Naive B cell (primary cell): ENCODE measurements at regions not wholly inside any gene's neighbourhood (a gene's known extent, or its start where the extent isn't known, plus 50 kb on each side); places are given as distances from the start of the nearest gene placed in this dataset.

ENCODE experiments used
- ATAC-seq, 2 donors: fragments of 150-1000 bp; cut with Tn5 transposase; 2 replicates each; pipeline ENCODE4 v1.10.0; 2021; ENCODE audit warnings: low read depth in 2 of 2, mild to moderate bottlenecking in 2 of 2, moderate library complexity in 2 of 2
- DNase-seq: peaks from one replicate; pipeline ENCODE4 v3.0.0; 2022
- H3K27ac Mint-ChIP-seq, 6 donors: one replicate each; pipeline ENCODE4 v1.8.0; 2020 to 2022; ENCODE audit warnings: mild to moderate bottlenecking in 6 of 6, mixed read lengths in 6 of 6, moderate library complexity in 5 of 6, inconsistent platforms in 2 of 6
- H3K27me3 Mint-ChIP-seq, 3 donors: one replicate each; pipeline ENCODE4 v1.8.0; 2021 to 2022; ENCODE audit warnings: mixed read lengths in 3 of 3, mild to moderate bottlenecking in 1 of 3
- H3K36me3 Mint-ChIP-seq, 2 donors: one replicate each; pipeline ENCODE4 v1.8.0; 2020 to 2022; ENCODE audit warnings: mixed read lengths in 2 of 2, inconsistent platforms in 1 of 2, mild to moderate bottlenecking in 1 of 2
- H3K4me1 Mint-ChIP-seq, 3 donors: one replicate each; pipeline ENCODE4 v1.8.0; 2020 to 2022; ENCODE audit warnings: mixed read lengths in 3 of 3, inconsistent platforms in 1 of 3, mild to moderate bottlenecking in 1 of 3, moderate library complexity in 1 of 3
- H3K4me3 Mint-ChIP-seq, 8 donors: one replicate each; pipeline ENCODE4 v1.8.0; 2020 to 2022; ENCODE audit warnings: mild to moderate bottlenecking in 8 of 8, mixed read lengths in 8 of 8, moderate library complexity in 8 of 8, inconsistent platforms in 2 of 8
- H3K9me3 Mint-ChIP-seq, 7 donors: one replicate each; pipeline ENCODE4 v1.8.0; 2020 to 2022; ENCODE audit warnings: mixed read lengths in 7 of 7, mild to moderate bottlenecking in 5 of 7, inconsistent platforms in 2 of 7, moderate library complexity in 1 of 7

DNA sequence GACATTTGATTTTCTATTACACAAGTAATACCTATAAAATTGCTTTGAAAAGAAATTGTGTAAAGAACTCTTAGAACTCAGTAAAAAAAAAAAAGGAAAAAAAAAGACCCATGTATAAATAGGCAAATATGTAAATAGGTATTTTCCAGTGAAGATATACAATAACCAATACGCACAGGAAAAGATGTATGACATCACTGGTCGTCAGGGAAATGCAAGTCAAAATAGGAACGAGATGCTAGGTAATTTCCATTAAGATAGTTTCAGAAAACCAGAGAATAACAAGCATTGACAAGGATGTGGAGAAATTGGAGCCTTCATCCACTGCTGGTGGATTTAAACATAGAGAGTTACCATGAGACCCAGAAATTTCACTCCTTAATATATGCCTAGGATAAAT lies 708.8 kb downstream of the MTRR start:
- H3K27ac Mint-ChIP-seq = peak overlapping the region in 4 of 6 donors; percentile 41 to 95 (median 84)
- no peaks in the 10 kb centered on the region for H3K36me3 Mint-ChIP-seq
- peaks cover 4 to 10% (median 10%) of the 10 kb centered on the region in 3 donors for H3K4me1 Mint-ChIP-seq
- peak; percentile 12 for DNase-seq
- H3K9me3 Mint-ChIP-seq = peaks cover 0 to 18% (median 5%) of the 10 kb centered on the region in 7 donors
- peak overlapping the region in 2 of 8 donors; percentile 12 to 75 for H3K4me3 Mint-ChIP-seq
- H3K27me3 Mint-ChIP-seq = no peaks in the 10 kb centered on the region
- ATAC-seq = peak; percentile 76 to 83

DNA sequence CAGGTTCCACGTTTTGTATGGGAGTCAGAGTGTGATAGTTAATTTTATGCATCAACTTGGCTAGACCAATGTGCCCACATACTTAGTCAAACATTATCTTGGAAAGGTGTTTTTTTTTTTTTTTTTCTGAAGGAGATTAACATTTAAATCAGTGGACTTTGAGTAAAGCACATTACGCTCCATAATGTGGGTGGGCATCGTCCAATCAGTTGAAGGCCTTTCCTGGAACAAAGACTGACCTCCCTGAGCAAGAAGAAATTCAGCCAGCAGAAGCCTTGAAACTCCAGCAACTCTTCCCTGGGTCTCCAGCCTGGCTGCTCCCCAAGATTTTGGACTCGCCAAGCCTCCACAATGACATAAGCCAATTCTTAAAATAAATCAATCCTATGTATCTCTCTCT lies 711.4 kb downstream of the MTRR start:
- H3K36me3 Mint-ChIP-seq = no peaks in the 10 kb centered on the region
- H3K9me3 Mint-ChIP-seq = peaks cover 0 to 18% (median 8%) of the 10 kb centered on the region in 7 donors
- peak overlapping the region in 2 of 6 donors; percentile 65 to 87 for H3K27ac Mint-ChIP-seq
- ATAC-seq (no peak), DNase-seq (no peak)
- H3K27me3 Mint-ChIP-seq = no peaks in the 10 kb centered on the region
- H3K4me1 Mint-ChIP-seq = peaks cover 4 to 10% (median 10%) of the 10 kb centered on the region in 3 donors
- H3K4me3 Mint-ChIP-seq = no peak overlapping the region

DNA sequence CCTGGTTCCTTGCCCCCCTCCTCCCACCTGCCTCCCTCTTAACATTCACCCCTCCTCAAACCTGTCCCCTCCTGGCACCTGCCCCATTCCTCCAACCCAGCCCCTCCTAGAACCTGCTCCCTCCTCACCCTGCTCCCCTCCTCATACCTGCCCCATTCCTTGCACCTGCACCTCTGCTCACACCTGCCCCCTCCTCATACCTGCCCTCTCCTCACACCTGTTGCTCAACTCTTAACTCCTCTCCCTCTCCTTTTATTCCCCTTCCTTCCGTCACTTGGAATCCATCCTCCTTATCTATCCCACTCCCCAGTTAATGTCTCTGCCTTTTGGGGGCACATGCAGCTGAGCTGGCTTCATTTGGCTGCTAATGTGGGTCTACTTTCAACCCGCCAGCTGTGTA lies 712.1 kb downstream of the MTRR start:
- no peaks in the 10 kb centered on the region for H3K36me3 Mint-ChIP-seq

DNA sequence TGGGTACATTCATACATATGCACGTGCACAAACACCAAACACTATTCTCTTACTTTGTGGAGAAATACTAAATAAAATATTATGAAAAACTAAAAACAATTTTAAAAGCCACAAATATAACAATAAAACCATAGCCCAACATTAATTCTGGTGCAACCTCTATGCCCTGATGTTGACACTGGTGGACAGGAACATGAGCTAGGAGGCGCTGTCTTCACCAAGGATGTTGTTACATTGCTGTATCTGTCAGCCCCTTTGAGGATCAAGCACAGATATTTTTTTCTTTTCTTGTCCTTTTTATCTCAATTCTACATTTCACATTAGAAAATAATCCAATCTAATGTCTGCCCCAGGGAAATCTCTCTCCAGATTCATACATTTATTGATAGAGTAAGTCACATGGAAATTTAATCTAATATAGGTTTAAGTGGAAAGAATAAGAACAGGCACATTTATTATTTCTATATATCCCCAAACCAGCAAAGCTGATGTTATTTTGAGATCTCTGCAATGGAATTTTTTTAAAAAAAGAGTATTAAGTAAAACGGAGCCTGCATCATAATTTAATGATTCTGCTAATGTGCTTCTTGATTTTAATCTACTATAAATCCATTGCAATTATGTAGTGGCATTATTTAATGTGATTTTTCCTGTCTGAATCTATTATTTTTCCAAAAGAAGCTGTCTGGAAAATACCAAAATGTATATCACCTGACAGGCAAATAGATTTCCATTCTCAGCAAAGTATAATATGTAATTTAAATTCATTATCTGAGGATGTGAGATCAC lies 716.5 kb downstream of the MTRR start:
- Mint-ChIP-seq H3K4me3 (no peak overlapping the region), H3K36me3 (no peaks in the 10 kb centered on the region)

More for the DNA sequence above, 712.1 kb downstream of the MTRR start:
- peak overlapping the region in 3 of 6 donors; percentile 23 to 65 (median 28) for H3K27ac Mint-ChIP-seq
- H3K4me1 Mint-ChIP-seq = peaks cover 4 to 10% (median 10%) of the 10 kb centered on the region in 3 donors
- ATAC-seq = no peak
- H3K27me3 Mint-ChIP-seq = no peaks in the 10 kb centered on the region
- no peak overlapping the region for H3K4me3 Mint-ChIP-seq
- DNase-seq = no peak
- H3K9me3 Mint-ChIP-seq = peaks cover 0 to 16% (median 5%) of the 10 kb centered on the region in 7 donors

DNA sequence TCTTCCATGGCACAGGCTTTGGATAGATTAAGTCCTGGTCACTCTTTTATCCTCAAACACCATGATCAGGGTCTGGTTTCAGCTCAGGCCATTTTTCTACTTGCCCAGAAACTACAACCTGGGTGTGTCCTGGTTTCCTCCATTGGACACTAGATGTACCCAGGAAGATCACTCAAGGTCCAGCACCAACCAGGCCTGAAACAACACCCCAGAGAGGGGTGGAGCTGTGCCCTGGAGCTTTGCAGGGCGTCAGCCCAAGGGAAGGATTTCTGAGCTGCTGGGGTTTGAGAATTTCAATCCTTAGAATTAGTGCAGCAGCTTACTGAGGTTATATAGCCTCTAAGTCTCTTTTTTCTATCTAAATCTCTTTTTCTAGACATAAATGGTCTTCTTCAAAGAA lies 722.0 kb downstream of the MTRR start:
- Mint-ChIP-seq H3K4me3 (no peak overlapping the region), H3K36me3 (no peaks in the 10 kb centered on the region), H3K4me1 (no peaks in the 10 kb centered on the region), H3K9me3 (peaks cover 0 to 6% (median 0%) of the 10 kb centered on the region in 7 donors), H3K27ac (no peak overlapping the region), H3K27me3 (no peaks in the 10 kb centered on the region)
- DNase-seq = no peak
- ATAC-seq = no peak

More for the DNA sequence above, 716.5 kb downstream of the MTRR start:
- ATAC-seq (no peak), DNase-seq (no peak)
- Mint-ChIP-seq H3K4me1 (no peaks in the 10 kb centered on the region), H3K27ac (no peak overlapping the region), H3K9me3 (peaks cover 0 to 14% (median 0%) of the 10 kb centered on the region in 7 donors), H3K27me3 (no peaks in the 10 kb centered on the region)

DNA sequence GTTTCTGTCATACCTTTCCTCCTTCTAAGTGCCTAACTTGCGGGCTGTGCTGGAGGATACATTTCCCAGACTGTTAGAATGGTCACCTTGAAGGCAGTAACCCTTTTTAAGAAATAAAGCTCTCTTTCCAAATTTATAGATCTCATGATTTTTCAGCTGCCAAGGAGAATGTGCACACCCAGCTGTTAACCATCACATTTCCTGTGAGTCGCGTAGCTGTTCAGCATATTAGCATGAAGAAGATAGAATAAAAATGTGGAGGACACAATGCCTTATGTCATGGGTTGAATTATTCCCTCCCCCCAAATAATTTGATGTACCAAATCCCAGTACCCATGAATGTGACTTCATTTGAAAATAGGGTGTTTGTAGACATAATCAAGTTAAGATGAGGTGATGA lies 729.4 kb downstream of the MTRR start:
- Mint-ChIP-seq H3K27ac (no peak overlapping the region), H3K4me1 (no peaks in the 10 kb centered on the region), H3K4me3 (no peak overlapping the region), H3K36me3 (no peaks in the 10 kb centered on the region), H3K9me3 (peaks cover 0 to 4% (median 0%) of the 10 kb centered on the region in 7 donors), H3K27me3 (no peaks in the 10 kb centered on the region)
- DNase-seq (no peak), ATAC-seq (no peak)

DNA sequence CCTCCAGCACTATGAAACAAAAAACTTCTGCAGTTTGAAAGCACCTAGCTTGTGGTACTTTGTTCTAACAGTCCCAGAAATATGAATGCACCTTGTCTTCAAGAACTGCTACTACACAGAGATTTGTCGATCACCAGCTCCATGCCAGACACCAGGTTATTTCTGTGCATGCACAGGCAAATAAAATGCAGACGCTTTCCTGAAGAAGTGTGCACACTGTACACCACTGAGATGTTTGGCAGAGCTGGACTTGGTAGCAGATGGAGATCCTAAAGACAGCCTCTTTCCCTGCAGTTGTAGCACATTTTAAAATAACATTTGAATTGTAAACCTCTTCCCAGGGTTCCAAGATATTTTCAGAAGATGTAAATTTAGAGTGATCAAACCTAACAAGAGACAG lies 730.0 kb downstream of the MTRR start:
- no peak overlapping the region for H3K4me3 Mint-ChIP-seq
- DNase-seq (no peak), ATAC-seq (no peak)
- H3K9me3 Mint-ChIP-seq = peaks cover 0 to 4% (median 0%) of the 10 kb centered on the region in 7 donors
- peak overlapping the region in 1 of 6 donors; percentile 59 for H3K27ac Mint-ChIP-seq
- H3K36me3 Mint-ChIP-seq = no peaks in the 10 kb centered on the region
- no peaks in the 10 kb centered on the region for H3K27me3 Mint-ChIP-seq
- H3K4me1 Mint-ChIP-seq = no peaks in the 10 kb centered on the region

DNA sequence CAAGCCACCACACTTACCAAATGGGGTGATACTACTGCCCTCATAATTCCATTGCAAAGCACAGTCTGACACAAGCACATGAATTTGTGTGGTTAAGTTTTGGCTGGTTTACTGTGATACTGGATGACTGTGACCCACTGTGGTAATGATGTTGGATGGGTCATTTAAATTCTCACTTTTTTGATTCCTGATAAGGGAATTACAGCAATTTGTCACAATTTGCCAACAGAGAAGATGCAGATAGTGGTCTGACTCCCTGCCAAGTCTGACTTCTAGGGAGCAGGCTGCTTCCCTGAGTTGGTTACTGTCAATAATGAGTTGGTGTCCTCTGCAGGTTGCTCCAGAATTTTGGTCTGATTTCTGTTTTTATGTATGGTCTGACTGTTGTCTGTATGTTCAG lies 731.9 kb downstream of the MTRR start:
- Mint-ChIP-seq H3K27ac (no peak overlapping the region), H3K9me3 (peaks cover 0 to 5% (median 0%) of the 10 kb centered on the region in 7 donors), H3K4me1 (no peaks in the 10 kb centered on the region), H3K4me3 (no peak overlapping the region), H3K36me3 (no peaks in the 10 kb centered on the region), H3K27me3 (no peaks in the 10 kb centered on the region)
- DNase-seq (no peak), ATAC-seq (no peak)

DNA sequence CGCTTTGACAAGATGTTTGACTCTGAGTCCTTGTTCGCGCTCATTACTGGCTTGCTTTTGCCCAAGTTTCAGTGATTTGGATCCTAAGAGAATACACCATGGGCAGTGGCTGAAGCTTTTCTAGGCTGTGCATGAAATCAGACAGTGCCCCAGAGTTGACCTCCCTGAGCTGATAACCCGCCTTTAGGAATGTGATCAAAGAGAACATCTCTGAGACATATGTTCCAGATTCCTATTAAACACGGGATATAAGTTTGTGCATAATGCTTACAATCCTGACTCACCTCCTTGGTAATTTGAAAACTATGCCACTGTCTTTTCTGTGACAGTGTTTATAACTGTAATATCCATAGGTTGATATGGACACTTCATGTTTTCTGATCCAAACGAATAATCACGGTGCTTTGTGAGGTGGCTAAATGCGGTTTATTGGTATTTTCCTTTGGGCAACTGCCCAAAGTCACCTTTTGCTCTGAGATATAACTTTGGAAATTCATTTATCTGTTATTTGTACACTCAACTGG lies 732.9 kb downstream of the MTRR start:
- ATAC-seq (no peak), DNase-seq (no peak)
- no peaks in the 10 kb centered on the region for H3K36me3 Mint-ChIP-seq
- no peak overlapping the region for H3K4me3 Mint-ChIP-seq
- no peaks in the 10 kb centered on the region for H3K27me3 Mint-ChIP-seq
- peaks cover 0 to 5% (median 0%) of the 10 kb centered on the region in 7 donors for H3K9me3 Mint-ChIP-seq
- no peaks in the 10 kb centered on the region for H3K4me1 Mint-ChIP-seq
- no peak overlapping the region for H3K27ac Mint-ChIP-seq

DNA sequence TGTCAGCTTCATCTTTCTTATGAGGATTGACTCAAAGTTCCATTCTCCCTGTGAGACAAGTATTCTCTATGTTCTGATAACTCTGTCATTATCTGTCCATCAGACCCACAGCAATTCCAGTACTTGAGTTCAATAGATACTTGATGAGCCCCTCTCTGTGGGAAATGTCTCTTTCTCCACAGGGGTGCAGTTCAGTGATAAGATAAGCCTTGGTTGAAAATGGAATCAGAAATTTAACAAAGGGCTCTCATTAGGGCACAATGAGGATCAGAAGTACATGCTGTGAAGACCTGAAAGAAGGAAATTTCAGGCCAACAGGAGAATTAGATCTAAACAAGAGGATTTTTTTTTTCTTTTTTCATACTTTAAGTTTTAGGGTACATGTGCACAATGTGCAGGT lies 737.3 kb downstream of the MTRR start:
- H3K27ac Mint-ChIP-seq = no peak overlapping the region
- no peaks in the 10 kb centered on the region for H3K4me1 Mint-ChIP-seq
- H3K27me3 Mint-ChIP-seq = no peaks in the 10 kb centered on the region
- H3K9me3 Mint-ChIP-seq = peaks cover 0 to 4% (median 0%) of the 10 kb centered on the region in 7 donors
- H3K36me3 Mint-ChIP-seq = no peaks in the 10 kb centered on the region
- H3K4me3 Mint-ChIP-seq = no peak overlapping the region
- DNase-seq = no peak
- no peak for ATAC-seq

DNA sequence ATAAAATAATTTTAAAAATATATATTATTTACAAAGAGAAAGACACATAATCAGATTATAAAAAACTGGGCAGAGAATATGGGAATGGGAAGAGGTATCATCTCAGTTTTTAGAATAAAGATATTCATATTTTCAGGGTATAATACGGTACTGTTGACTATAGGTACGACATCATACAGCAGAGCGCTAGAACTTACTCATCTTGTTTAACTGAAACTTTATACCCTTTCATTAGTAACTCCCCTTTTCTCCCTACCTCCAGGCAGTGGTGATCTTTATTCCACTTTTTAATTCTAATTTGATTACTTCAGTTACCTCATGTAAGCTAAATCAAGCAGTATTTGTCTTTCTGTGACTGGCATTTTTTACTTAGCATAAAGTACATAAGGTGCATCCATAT lies 742.1 kb downstream of the MTRR start:
- Mint-ChIP-seq H3K9me3 (peaks cover 0 to 11% (median 0%) of the 10 kb centered on the region in 7 donors), H3K27me3 (no peaks in the 10 kb centered on the region), H3K4me3 (no peak overlapping the region), H3K36me3 (no peaks in the 10 kb centered on the region), H3K27ac (no peak overlapping the region), H3K4me1 (no peaks in the 10 kb centered on the region)
- no peak for ATAC-seq
- DNase-seq = no peak

DNA sequence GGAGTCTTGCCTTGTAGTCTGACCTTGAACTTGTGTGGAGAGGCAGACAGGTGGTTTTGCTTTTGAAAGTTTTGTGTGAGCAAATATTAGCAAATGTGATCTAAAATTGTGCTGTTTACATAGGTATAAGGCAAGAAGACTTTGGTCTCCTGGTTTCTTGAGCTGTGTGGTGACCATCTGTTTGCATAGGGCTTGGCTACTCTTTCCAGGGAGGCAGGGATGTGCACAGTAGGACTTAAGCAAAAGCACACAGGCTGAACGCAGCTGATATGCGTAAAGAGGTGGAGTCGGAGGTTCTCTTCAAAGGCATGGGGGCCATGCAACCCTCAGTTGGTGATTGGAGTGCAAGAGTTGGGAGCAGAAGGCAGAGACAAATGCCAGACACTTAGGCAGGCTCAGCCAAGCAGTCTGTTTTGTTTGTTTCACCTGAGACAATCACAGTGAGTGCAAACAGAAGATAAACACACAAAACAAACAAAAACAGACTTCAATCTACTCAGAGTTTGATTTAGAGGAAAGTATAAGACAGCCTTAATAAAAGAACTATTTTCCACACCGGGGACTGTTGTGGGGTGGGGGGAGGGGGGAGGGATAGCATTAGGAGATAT lies 744.2 kb downstream of the MTRR start:
- ATAC-seq (no peak), DNase-seq (no peak)
- no peaks in the 10 kb centered on the region for H3K4me1 Mint-ChIP-seq
- no peaks in the 10 kb centered on the region for H3K27me3 Mint-ChIP-seq
- H3K9me3 Mint-ChIP-seq = peaks cover 0 to 11% (median 1%) of the 10 kb centered on the region in 7 donors
- H3K27ac Mint-ChIP-seq = peak overlapping the region in 1 of 6 donors; percentile 82
- H3K4me3 Mint-ChIP-seq = no peak overlapping the region
- H3K36me3 Mint-ChIP-seq = no peaks in the 10 kb centered on the region

DNA sequence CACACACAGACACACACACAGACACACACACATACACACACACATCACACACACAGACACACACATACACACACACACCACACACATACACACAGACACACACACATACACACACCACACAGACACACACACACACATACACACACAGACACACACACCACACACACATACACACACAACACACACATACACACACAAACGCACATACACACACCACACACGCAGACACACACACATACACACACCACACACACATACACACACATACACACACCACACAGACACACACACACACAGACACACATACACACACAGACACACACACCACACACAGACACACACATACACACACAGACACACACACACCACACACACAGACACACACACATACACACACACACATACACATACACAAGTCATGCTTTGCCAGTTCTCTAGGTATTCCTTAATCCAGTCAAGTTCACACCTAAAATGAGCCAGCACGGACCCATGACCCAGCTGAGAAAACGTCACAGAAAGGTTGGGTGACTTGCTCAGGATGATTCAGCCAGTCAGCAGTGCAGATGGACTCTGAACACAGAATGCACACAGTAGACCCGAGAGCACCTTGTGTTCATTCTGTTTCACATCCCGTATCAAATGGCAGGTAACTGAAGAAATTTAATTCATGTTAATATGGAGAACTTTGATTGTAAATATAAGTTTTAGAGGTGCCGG lies 746.4 kb downstream of the MTRR start:
- Mint-ChIP-seq H3K27ac (no peak overlapping the region), H3K4me3 (no peak overlapping the region), H3K36me3 (no peaks in the 10 kb centered on the region), H3K27me3 (no peaks in the 10 kb centered on the region), H3K9me3 (peaks cover 0 to 11% (median 1%) of the 10 kb centered on the region in 7 donors), H3K4me1 (no peaks in the 10 kb centered on the region)
- DNase-seq = no peak
- no peak for ATAC-seq
